Activated CD8-positive, alpha-beta T cell treated with anti-CD3 and anti-CD28 coated beads for 36 hours (primary cell): ENCODE measurements at regions not wholly inside any gene's neighbourhood (a gene's known extent, or its start where the extent isn't known, plus 50 kb on each side); places are given as distances from the start of the nearest gene placed in this dataset.

Experiments used
- ATAC-seq: fragments of 200-7000 bp; cut with Tn5 transposase; one replicate; pipeline ENCODE4 v1.10.0; 2021; ENCODE audit warnings: mild to moderate bottlenecking, moderate library complexity
- CTCF ChIA-PET: fragments of 350-600 bp; sonication (Branson Sonifier 250); formaldehyde crosslinking; loops from one replicate; lab custom pipeline; 2021; ENCODE audit warnings: antibody characterized with exemption; lab: Charles Lee
- POLR2A ChIA-PET: fragments of 350-600 bp; sonication (Branson Sonifier 250); formaldehyde crosslinking; loops from one replicate; lab custom pipeline; 2021; ENCODE audit warnings: antibody characterized with exemption; lab: Charles Lee
- DNase-seq: peaks from one replicate; pipeline ENCODE4 v3.0.0-alpha.2; 2020
- H3K27ac Mint-ChIP-seq: one replicate; pipeline ENCODE4 v1.8.0; 2021; ENCODE audit warnings: mild to moderate bottlenecking, mixed read lengths
- H3K27me3 Mint-ChIP-seq: one replicate; pipeline ENCODE4 v1.8.0; 2021; ENCODE audit warnings: mixed read lengths
- H3K36me3 Mint-ChIP-seq: one replicate; pipeline ENCODE4 v1.8.0; 2021; ENCODE audit warnings: low read depth, mixed read lengths
- H3K4me1 Mint-ChIP-seq: one replicate; pipeline ENCODE4 v1.8.0; 2021; ENCODE audit warnings: low read depth, mixed read lengths
- H3K4me3 Mint-ChIP-seq: one replicate; pipeline ENCODE4 v1.8.0; 2021; ENCODE audit warnings: mild to moderate bottlenecking, moderate library complexity, mixed read lengths
- H3K9me3 Mint-ChIP-seq: one replicate; pipeline ENCODE4 v1.8.0; 2021; ENCODE audit warnings: mixed read lengths
- intact Hi-C: fragments of 100-400 bp; cut with micrococcal nuclease; formaldehyde crosslinking; loops from one replicate; pipeline ENCODE4 v1.10.0; 2022
- TF ChIP-seq, protein P1 (sequence below): fragments of 200-600 bp; IDR thresholded peaks from one replicate; pipeline ENCODE4 v1.8.0; 2022; ENCODE audit warnings: antibody characterized with exemption, mild to moderate bottlenecking

DNA sequence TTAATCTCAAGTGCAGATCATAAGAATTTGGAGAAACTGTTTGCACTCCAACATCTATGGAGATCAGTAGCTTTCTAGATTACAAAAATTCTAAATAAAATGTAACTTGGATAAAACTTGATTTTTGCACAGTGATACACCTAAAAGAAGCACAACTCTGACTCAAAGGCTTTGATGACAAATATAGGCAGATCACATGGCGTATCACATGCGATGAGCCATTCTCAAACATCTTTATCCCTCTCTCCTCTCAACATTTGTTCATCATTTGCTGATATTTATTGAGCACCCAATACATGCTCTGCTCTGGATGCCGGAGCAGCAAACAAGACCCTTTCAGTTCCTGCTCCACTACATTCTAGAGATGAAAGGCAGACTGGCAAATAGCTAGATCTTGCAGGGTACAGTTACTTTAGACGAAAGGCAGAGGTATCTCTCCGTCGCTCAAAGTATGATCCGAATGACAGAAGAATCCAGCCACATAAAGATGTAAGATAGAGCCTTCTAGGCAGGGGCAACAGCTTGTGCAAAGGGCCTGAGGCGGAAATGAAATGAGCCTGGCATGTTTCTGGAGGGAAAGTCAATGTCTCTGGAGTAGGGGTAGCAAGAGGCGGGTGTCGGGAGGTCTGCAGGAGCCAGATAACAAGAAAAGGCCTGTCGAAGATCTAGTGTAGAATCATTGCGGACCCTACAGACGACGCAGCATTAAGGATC, 145.8 kb upstream of the ERRFI1 start:
- H3K9me3 Mint-ChIP-seq = no peaks in the 10 kb centered on the region
- no peak overlapping the region for H3K27ac Mint-ChIP-seq
- no peak overlapping the region for H3K4me3 Mint-ChIP-seq
- ATAC-seq (no peak), DNase-seq (no peak)
- H3K36me3 Mint-ChIP-seq = no peaks in the 10 kb centered on the region
- TF ChIP-seq, protein P1, sequence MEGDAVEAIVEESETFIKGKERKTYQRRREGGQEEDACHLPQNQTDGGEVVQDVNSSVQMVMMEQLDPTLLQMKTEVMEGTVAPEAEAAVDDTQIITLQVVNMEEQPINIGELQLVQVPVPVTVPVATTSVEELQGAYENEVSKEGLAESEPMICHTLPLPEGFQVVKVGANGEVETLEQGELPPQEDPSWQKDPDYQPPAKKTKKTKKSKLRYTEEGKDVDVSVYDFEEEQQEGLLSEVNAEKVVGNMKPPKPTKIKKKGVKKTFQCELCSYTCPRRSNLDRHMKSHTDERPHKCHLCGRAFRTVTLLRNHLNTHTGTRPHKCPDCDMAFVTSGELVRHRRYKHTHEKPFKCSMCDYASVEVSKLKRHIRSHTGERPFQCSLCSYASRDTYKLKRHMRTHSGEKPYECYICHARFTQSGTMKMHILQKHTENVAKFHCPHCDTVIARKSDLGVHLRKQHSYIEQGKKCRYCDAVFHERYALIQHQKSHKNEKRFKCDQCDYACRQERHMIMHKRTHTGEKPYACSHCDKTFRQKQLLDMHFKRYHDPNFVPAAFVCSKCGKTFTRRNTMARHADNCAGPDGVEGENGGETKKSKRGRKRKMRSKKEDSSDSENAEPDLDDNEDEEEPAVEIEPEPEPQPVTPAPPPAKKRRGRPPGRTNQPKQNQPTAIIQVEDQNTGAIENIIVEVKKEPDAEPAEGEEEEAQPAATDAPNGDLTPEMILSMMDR = no peak
- ChIA-PET POLR2A (no interaction called here), CTCF (interaction anchor here (0.6 kb wide), 1 partner anchor 12 kb away, joined by 3 read pairs; no protein-coding TSS in a partner anchor)
- H3K27me3 Mint-ChIP-seq = no peaks in the 10 kb centered on the region
- H3K4me1 Mint-ChIP-seq = peaks cover 24% of the 10 kb centered on the region
- intact Hi-C loops = no loop called here

DNA sequence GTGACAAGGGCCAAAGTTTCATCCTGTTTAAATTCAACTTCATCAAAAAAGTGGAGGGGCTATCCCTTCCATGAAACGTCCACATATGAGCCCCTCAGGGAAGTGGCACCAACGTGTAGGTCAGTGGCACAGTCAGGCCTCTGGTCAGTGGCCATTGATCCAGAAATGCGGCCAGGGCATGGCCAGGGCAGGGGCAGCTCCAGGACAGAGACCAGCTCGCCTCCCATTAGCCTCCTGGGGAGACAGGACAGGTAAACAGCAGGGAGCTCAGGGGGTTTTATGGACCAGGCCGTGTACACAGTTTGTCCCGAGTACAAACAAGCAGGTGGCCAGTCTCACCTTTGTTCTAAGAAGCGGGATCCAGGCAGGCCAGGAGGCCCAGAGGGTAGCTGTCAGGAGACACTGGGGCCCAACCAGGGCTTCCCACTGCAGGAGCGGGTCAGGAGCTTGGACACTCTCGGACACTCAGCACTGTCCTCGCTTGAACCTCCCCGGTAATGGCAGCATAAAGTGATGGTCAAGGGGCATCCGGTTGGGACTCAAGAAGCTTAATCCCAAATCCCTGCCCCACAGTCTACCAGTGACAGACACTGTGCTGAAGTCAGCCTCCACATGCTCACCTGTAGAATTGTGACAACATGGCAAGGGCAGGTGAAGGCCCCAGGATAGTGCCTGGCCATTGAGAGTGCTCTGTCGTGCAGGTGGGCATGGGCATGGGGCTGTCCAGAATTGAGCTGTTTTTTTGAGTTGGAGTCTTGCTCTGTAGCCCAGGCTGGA, 144.1 kb upstream of the ERRFI1 start:
- H3K36me3 Mint-ChIP-seq = no peaks in the 10 kb centered on the region
- intact Hi-C loops = no loop called here
- H3K27ac Mint-ChIP-seq = peak overlapping the region; percentile 96
- no peaks in the 10 kb centered on the region for H3K9me3 Mint-ChIP-seq
- TF ChIP-seq, protein P1 = no peak
- ChIA-PET POLR2A (interaction anchor here (0.6 to 1.2 kb wide), 2 partner anchors 19 to 128 kb away, joined by 3 to 5 read pairs; no protein-coding TSS in a partner anchor), CTCF (interaction anchor here (1.0 kb wide), 1 partner anchor 155 kb away, joined by 3 read pairs; no protein-coding TSS in a partner anchor)
- peaks cover 33% of the 10 kb centered on the region for H3K4me1 Mint-ChIP-seq
- H3K27me3 Mint-ChIP-seq = no peaks in the 10 kb centered on the region
- ATAC-seq = no peak
- peak overlapping the region; percentile 7 for H3K4me3 Mint-ChIP-seq
- DNase-seq = no peak

DNA sequence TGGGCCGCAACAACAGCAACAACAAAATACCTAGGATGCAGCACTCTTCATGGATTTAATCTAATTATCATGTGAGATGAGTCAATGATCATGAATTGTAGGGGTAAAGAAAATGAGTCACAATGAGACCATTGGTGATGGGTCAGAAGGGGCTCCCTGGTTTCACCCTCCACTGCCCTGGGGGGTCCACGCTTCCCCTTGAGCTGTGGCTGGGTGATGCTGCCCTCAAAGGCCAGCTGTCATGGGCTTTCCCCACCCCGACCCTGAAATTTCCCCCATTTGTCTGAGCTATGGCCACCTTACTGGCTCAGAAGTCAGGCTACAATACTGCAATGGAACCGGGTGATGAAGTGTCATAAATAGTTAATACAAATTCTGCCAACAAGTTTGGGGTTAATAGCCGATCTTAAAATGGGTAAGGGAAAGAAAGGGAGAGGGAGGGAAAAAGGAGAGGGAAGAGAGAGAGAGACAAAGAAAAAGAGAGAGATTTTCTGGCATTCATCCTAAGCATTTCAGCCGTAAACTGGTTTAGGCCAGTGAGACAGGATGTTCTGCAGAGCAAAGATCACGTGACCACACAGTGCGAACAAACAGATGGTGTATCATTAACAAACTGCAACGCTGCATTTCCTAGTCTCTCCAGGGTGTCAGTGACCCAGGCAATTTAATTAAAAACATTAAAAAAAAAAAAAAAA, 143.4 kb upstream of the ERRFI1 start:
- intact Hi-C loops = no loop called here
- CTCF ChIA-PET = interaction anchor here (1.6 kb wide), 1 partner anchor 33 kb away, joined by 5 read pairs; no protein-coding TSS in a partner anchor
- Mint-ChIP-seq H3K27me3 (no peaks in the 10 kb centered on the region), H3K27ac (peak overlapping the region; percentile 96), H3K9me3 (no peaks in the 10 kb centered on the region), H3K36me3 (no peaks in the 10 kb centered on the region), H3K4me1 (peaks cover 33% of the 10 kb centered on the region), H3K4me3 (peak overlapping the region; percentile 7)
- POLR2A ChIA-PET = interaction anchor here (0.5 to 0.8 kb wide), 3 partner anchors 15 to 532 kb away, joined by 3 to 4 read pairs (median 3); no protein-coding TSS in a partner anchor
- TF ChIP-seq, protein P1 = no peak
- peak; percentile 76 for ATAC-seq
- peak; percentile 73 for DNase-seq

DNA sequence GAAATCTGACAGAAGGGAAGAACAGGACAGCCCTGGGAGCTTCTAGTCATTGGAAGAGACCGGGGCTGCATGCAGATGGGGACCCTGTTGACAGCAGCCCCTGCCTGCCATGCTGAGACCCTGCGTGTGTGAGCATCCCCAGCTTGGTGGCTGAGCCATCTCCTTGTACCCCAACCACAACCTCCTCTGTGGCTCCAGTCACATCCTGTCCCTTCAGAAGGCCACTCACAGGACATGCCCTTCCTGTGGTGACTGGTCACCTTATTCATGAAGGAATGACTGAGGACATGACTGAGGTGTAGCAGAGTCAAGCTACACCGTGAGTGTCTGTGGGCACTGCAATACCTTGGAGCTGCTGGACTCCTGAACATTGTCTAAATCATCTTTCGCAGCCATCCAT, 141.8 kb upstream of the ERRFI1 start:
- Mint-ChIP-seq H3K27me3 (no peaks in the 10 kb centered on the region), H3K4me3 (no peak overlapping the region), H3K36me3 (no peaks in the 10 kb centered on the region), H3K27ac (peak overlapping the region; percentile 61), H3K4me1 (peaks cover 33% of the 10 kb centered on the region), H3K9me3 (no peaks in the 10 kb centered on the region)
- CTCF ChIA-PET = interaction anchor here (1.0 to 2.2 kb wide), 5 partner anchors 13 to 153 kb away, joined by 3 to 6 read pairs (median 4); no protein-coding TSS in a partner anchor
- ATAC-seq = no peak
- TF ChIP-seq, protein P1 = no peak
- POLR2A ChIA-PET = interaction anchor here (0.6 to 0.8 kb wide), 2 partner anchors 11 to 21 kb away, joined by 3 to 4 read pairs; no protein-coding TSS in a partner anchor
- intact Hi-C loops = no loop called here
- DNase-seq = no peak
